SK-N-MC (cell line): ENCODE measurements at regions not wholly inside any gene's neighbourhood (a gene's known extent, or its start where the extent isn't known, plus 50 kb on each side); places are given as distances from the start of the nearest gene placed in this dataset.

Experiments used
- EZH2 ChIP-seq: fragments of 200-600 bp; sonication (generic); IDR thresholded peaks from one replicate; pipeline ENCODE4 v1.6.1; 2017; ENCODE audit warnings: antibody characterized with exemption
- POLR2AphosphoS5 ChIP-seq: IDR thresholded peaks from 2 replicates; pipeline ENCODE4 v1.6.1; 2012; ENCODE audit warnings: mild to moderate bottlenecking, low read depth, low read length, borderline replicate concordance

- TF ChIP-seq POLR2AphosphoS5, result no peak
- no peak for TF ChIP-seq EZH2
Measured at GRCh38 chr1:184843732-184844495, 89.3 kb upstream of the EDEM3 start.
